ENCODE measurements at regions not wholly inside any gene's neighbourhood (a gene's known extent, or its start where the extent isn't known, plus 50 kb on each side); places are given as distances from the start of the nearest gene placed in this dataset.

GRCh38 chr15:47983533-47983932 is 137.3 kb upstream of the SLC24A5 start:
- TF ChIP-seq CTCF (IDR thresholded peaks at IDR 0.05; ENCODE audit: control insufficient read depth, extremely low read depth, insufficient read depth), result peak; percentile 44
- no peak for DNase-seq (ENCODE audit: low read depth)
- no peak overlapping the region for H3K4me3 ChIP-seq (ENCODE audit: low read depth, low read length)

GRCh38 chr15:47985568-47985967 is 135.2 kb upstream of the SLC24A5 start:
- no peak overlapping the region for H3K4me3 ChIP-seq (ENCODE audit: low read depth, low read length)
- TF ChIP-seq CTCF (IDR thresholded peaks at IDR 0.05; ENCODE audit: control insufficient read depth, extremely low read depth, insufficient read depth), result no peak
- DNase-seq (ENCODE audit: low read depth), result no peak

GRCh38 chr15:47987461-47987860 is 133.3 kb upstream of the SLC24A5 start:
- H3K4me3 ChIP-seq (ENCODE audit: low read depth, low read length), result no peak overlapping the region
- DNase-seq (ENCODE audit: low read depth), result no peak
- TF ChIP-seq CTCF (IDR thresholded peaks at IDR 0.05; ENCODE audit: control insufficient read depth, extremely low read depth, insufficient read depth), result no peak

- peak; percentile 50 for DNase-seq (ENCODE audit: low read depth)
- no peak overlapping the region for H3K4me3 ChIP-seq (ENCODE audit: low read depth, low read length)
- TF ChIP-seq CTCF (IDR thresholded peaks at IDR 0.05; ENCODE audit: control insufficient read depth, extremely low read depth, insufficient read depth), result peak; percentile 79
These were observed 132.8 kb upstream of the SLC24A5 start for GRCh38 chr15:47987908-47988532.

- TF ChIP-seq CTCF (IDR thresholded peaks at IDR 0.05; ENCODE audit: control insufficient read depth, extremely low read depth, insufficient read depth), result peak; percentile 27; the same call in 1 of the 2 replicates
- no peak for DNase-seq (ENCODE audit: low read depth)
- H3K4me3 ChIP-seq (ENCODE audit: low read depth, low read length), result no peak overlapping the region
These were observed 132.2 kb upstream of the SLC24A5 start for GRCh38 chr15:47988564-47988963.

GRCh38 chr15:47990821-47991220 is 130.0 kb upstream of the SLC24A5 start:
- no peak for TF ChIP-seq CTCF (IDR thresholded peaks at IDR 0.05; ENCODE audit: control insufficient read depth, extremely low read depth, insufficient read depth)
- no peak overlapping the region for H3K4me3 ChIP-seq (ENCODE audit: low read depth, low read length)
- no peak for DNase-seq (ENCODE audit: low read depth)

- no peak for TF ChIP-seq CTCF (IDR thresholded peaks at IDR 0.05; ENCODE audit: control insufficient read depth, extremely low read depth, insufficient read depth)
- no peak for DNase-seq (ENCODE audit: low read depth)
- no peak overlapping the region for H3K4me3 ChIP-seq (ENCODE audit: low read depth, low read length)
These were observed 129.4 kb upstream of the SLC24A5 start for GRCh38 chr15:47991357-47991756.
